ENCODE measurements at regions not wholly inside any gene's neighbourhood (a gene's known extent, or its start where the extent isn't known, plus 50 kb on each side); places are given as distances from the start of the nearest gene placed in this dataset.

DNA sequence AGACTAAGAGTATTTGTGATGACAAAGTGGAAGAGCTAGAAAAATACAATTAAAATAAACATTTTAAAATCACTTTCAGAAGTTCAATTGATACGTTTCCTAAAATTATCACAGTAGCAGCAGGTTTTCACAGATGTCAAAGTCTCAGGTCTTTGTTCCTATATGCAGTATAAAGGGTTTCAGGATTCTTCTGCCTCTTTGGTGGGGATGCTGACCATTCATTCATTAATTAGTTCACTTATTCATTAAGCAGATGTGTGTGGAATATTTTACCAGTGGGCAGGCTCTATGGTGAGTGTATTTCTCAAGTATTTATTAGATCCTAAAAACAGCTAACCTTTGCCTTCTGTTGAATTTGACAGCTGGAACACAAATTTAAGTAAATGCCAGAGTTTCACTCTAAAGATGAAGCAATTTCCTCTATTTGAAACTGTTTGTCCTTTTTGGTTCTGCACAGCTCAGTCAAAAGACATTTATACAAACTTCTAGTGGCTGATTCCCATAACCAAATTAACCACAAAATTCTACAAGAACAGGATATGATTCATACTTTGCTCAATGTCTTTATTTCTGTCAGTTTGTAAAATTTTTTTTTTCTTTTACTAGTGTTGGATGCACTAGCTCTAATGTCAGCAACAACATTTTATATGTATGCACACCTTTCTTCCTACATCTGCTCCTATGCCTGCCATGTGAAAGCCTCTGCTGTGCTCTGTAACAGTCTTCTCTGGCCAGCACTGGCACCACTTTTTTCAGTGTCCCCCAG lies 75.9 kb upstream of the PRR16 start:
- TF ChIP-seq, protein P1, sequence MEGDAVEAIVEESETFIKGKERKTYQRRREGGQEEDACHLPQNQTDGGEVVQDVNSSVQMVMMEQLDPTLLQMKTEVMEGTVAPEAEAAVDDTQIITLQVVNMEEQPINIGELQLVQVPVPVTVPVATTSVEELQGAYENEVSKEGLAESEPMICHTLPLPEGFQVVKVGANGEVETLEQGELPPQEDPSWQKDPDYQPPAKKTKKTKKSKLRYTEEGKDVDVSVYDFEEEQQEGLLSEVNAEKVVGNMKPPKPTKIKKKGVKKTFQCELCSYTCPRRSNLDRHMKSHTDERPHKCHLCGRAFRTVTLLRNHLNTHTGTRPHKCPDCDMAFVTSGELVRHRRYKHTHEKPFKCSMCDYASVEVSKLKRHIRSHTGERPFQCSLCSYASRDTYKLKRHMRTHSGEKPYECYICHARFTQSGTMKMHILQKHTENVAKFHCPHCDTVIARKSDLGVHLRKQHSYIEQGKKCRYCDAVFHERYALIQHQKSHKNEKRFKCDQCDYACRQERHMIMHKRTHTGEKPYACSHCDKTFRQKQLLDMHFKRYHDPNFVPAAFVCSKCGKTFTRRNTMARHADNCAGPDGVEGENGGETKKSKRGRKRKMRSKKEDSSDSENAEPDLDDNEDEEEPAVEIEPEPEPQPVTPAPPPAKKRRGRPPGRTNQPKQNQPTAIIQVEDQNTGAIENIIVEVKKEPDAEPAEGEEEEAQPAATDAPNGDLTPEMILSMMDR (conservative IDR thresholded peaks at IDR 0.05; ENCODE audit: low read depth, low read length): no peak
- no peak for TF ChIP-seq EZH2 (IDR thresholded peaks at IDR 0.05; ENCODE audit: borderline replicate concordance, low read depth, low read length, poor library complexity, severe bottlenecking)
